ENCODE measurements at regions not wholly inside any gene's neighbourhood (a gene's known extent, or its start where the extent isn't known, plus 50 kb on each side); places are given as distances from the start of the nearest gene placed in this dataset.

DNA sequence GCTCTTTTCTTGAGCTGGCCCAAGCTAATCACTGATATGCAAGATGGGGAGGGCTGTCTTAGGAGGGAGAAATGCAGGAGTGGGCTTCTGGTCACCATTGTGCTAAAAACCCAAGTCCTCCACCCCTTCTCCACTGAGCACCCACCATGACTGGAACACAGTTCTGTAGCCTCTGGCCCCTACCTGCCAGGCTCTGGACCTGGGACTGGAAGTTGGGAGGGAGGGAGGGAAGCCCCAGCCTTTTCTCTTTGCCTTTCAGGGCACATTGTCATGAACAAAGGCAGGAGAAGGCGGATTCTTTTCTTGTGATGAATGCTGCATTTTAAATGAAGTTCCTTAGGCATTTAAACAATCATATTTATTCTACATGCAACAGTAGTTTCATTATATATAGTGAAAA lies 559.1 kb upstream of the TRPC7 start:
- no peak overlapping the region for H3K4me2 ChIP-seq
- no peak overlapping the region for H3K27ac ChIP-seq
- H3K9ac ChIP-seq = no peak overlapping the region
- H3K4me3 ChIP-seq = no peak overlapping the region
- H3K36me3 ChIP-seq = no peaks in the 10 kb centered on the region
- H3K4me1 ChIP-seq = no peaks in the 10 kb centered on the region
- no peaks in the 10 kb centered on the region for H3K27me3 ChIP-seq
- no peak for TF ChIP-seq Cebpa-rat (IDR thresholded peaks at IDR 0.05)
- peaks cover 0 to 3% (median 0%) of the 10 kb centered on the region in 11 experiments; a peak in 3 of 22 replicates for H3K9me3 ChIP-seq (replicated peaks in 1 of 11)
- H4K20me1 ChIP-seq = no peaks in the 10 kb centered on the region

DNA sequence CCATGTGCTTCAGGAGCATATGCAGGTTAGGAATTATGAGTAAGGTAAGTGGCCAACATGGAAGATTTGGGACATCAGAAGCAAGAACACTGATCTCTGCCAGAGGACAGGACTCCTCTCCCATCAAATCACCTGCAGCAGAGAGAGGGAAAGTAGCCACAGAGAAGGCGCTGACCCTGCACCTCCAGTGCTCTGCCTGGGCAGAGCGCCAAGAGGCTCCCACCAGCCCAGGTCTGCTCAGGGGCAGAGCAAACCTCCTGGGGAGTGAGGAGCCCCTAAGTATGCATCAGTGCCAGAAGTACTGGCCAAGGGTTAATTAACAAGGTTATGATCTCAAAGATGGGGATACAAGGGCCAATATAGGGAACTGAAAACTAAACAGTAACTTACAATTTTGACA lies 545.3 kb upstream of the TRPC7 start:
- no peak for TF ChIP-seq Cebpa-rat (IDR thresholded peaks at IDR 0.05)
- Histone ChIP-seq H3K9ac (no peak overlapping the region), H3K4me3 (no peak overlapping the region), H3K9me3 (replicated peaks in 1 of 11) (no peaks in the 10 kb centered on the region), H3K27ac (no peak overlapping the region), H3K36me3 (no peaks in the 10 kb centered on the region), H3K4me2 (no peak overlapping the region), H3K4me1 (peaks cover 0 to 17% (median 7%) of the 10 kb centered on the region in 10 experiments; a peak in 10 of 20 replicates), H3K27me3 (no peaks in the 10 kb centered on the region), H4K20me1 (no peaks in the 10 kb centered on the region)

- no peak for TF ChIP-seq Cebpa-rat (IDR thresholded peaks at IDR 0.05)
- H3K4me1 ChIP-seq = peaks cover 0 to 17% (median 7%) of the 10 kb centered on the region in 10 experiments; a peak in 10 of 20 replicates
- H3K9ac ChIP-seq = no peak overlapping the region
- no peaks in the 10 kb centered on the region for H3K9me3 ChIP-seq (replicated peaks in 1 of 11)
- no peaks in the 10 kb centered on the region for H4K20me1 ChIP-seq
- no peak overlapping the region for H3K4me2 ChIP-seq
- no peak overlapping the region for H3K4me3 ChIP-seq
- no peaks in the 10 kb centered on the region for H3K36me3 ChIP-seq
- no peaks in the 10 kb centered on the region for H3K27me3 ChIP-seq
- H3K27ac ChIP-seq = no peak overlapping the region
Measured at GRCh38 chr5:136909906-136910305, 544.6 kb upstream of the TRPC7 start.

DNA sequence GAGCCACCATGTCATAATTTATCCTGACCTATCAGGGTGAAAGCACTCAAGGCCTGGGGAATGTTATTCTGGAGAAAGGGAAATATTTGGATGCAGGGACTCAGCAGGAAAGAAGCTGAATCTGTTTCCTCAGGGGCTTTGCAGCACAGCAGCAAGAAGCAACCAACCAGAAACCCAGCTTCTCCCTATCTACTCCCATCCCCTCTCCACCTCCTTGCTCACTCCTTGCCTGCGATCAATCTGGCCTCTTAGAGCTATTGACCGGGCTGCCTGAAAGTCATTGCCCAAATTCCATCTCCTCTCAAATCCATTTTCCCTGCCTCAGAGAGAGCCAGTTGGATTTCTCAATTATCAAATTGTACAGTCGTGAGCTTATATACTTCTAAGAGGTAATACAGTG lies 542.0 kb upstream of the TRPC7 start:
- no peak for TF ChIP-seq Cebpa-rat (IDR thresholded peaks at IDR 0.05)
- peaks cover 0 to 4% (median 0%) of the 10 kb centered on the region in 11 experiments; a peak in 1 of 22 replicates for H3K9me3 ChIP-seq (replicated peaks in 1 of 11)
- H3K27ac ChIP-seq = no peak overlapping the region
- no peaks in the 10 kb centered on the region for H3K27me3 ChIP-seq
- no peaks in the 10 kb centered on the region for H3K36me3 ChIP-seq
- no peak overlapping the region for H3K4me2 ChIP-seq
- H3K4me3 ChIP-seq = no peak overlapping the region
- H3K9ac ChIP-seq = no peak overlapping the region
- peaks cover 0 to 17% (median 7%) of the 10 kb centered on the region in 10 experiments; a peak in 10 of 20 replicates for H3K4me1 ChIP-seq
- no peaks in the 10 kb centered on the region for H4K20me1 ChIP-seq

DNA sequence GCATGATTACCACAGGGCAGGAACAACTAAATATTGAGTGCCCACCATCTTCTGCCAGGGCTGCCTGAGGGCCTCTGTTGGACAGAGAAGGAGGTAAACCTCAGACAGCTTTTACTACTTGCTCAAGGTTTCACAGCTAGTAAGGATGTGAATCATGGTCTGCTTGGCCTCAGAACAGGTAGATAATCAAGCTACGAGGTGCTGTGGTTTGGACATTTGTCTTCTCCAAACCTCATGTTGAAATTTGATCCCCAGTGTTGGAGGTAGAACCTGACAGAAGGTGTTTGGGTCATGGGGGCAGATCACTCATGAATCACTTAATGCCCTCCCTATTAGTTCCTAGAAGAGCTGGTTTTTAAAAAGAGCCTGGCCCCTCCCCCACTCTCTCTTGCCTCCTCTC lies 541.2 kb upstream of the TRPC7 start:
- Histone ChIP-seq H3K4me3 (no peak overlapping the region), H3K27me3 (no peaks in the 10 kb centered on the region), H4K20me1 (no peaks in the 10 kb centered on the region), H3K9me3 (replicated peaks in 1 of 11) (peaks cover 0 to 4% (median 0%) of the 10 kb centered on the region in 11 experiments; a peak in 2 of 22 replicates), H3K4me2 (no peak overlapping the region), H3K27ac (no peak overlapping the region), H3K36me3 (no peaks in the 10 kb centered on the region), H3K4me1 (peaks cover 0 to 17% (median 7%) of the 10 kb centered on the region in 10 experiments; a peak in 10 of 20 replicates), H3K9ac (no peak overlapping the region)
- no peak for TF ChIP-seq Cebpa-rat (IDR thresholded peaks at IDR 0.05)

- no peak overlapping the region for H3K4me2 ChIP-seq
- TF ChIP-seq Cebpa-rat (IDR thresholded peaks at IDR 0.05) = no peak
Measured at GRCh38 chr5:136905571-136905970, 540.2 kb upstream of the TRPC7 start.

GRCh38 chr5:136894070-136894469 lies 528.7 kb upstream of the TRPC7 start:
- Histone ChIP-seq H3K4me1 (peaks cover 0 to 10% (median 0%) of the 10 kb centered on the region in 10 experiments; a peak in 2 of 20 replicates), H3K27ac (no peak overlapping the region), H3K4me2 (no peak overlapping the region), H3K4me3 (no peak overlapping the region), H3K36me3 (no peaks in the 10 kb centered on the region), H4K20me1 (no peaks in the 10 kb centered on the region), H3K9ac (no peak overlapping the region), H3K9me3 (replicated peaks in 1 of 11) (peaks cover 0 to 5% (median 0%) of the 10 kb centered on the region in 11 experiments; a peak in 1 of 22 replicates), H3K27me3 (no peaks in the 10 kb centered on the region)
- TF ChIP-seq Cebpa-rat (IDR thresholded peaks at IDR 0.05) = no peak

More at GRCh38 chr5:136905571-136905970, 540.2 kb upstream of the TRPC7 start:
- Histone ChIP-seq H3K27ac (no peak overlapping the region), H4K20me1 (no peaks in the 10 kb centered on the region), H3K27me3 (no peaks in the 10 kb centered on the region), H3K36me3 (no peaks in the 10 kb centered on the region), H3K9me3 (replicated peaks in 1 of 11) (peaks cover 0 to 6% (median 0%) of the 10 kb centered on the region in 11 experiments; a peak in 3 of 22 replicates), H3K4me3 (no peak overlapping the region), H3K9ac (no peak overlapping the region), H3K4me1 (peaks cover 0 to 17% (median 7%) of the 10 kb centered on the region in 10 experiments; a peak in 10 of 20 replicates)

DNA sequence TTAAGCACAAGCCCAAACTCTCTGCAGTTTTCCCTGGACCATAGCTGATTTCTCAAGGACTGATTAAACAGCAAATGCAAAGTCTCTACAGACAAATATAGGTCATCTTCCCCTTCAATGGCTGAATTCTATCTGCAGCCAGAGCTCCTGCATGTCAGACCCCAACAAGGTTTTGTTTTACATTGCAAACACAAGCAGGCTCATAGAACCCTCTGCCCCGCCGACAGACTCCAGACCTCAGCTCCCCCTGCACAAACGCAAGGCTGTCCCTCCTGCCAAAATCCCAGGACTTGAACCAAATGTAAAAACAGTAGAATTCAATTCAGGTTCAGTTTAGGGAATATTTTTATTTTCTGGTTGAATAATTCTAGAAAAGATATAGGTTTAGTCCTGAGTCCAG lies 526.7 kb upstream of the TRPC7 start:
- Histone ChIP-seq H3K36me3 (no peaks in the 10 kb centered on the region), H3K4me1 (peaks cover 0 to 10% (median 0%) of the 10 kb centered on the region in 10 experiments; a peak in 2 of 20 replicates), H3K4me3 (no peak overlapping the region), H3K27ac (no peak overlapping the region), H3K9ac (no peak overlapping the region), H3K27me3 (no peaks in the 10 kb centered on the region), H4K20me1 (no peaks in the 10 kb centered on the region), H3K9me3 (replicated peaks in 1 of 11) (no peaks in the 10 kb centered on the region), H3K4me2 (no peak overlapping the region)
- no peak for TF ChIP-seq Cebpa-rat (IDR thresholded peaks at IDR 0.05)

DNA sequence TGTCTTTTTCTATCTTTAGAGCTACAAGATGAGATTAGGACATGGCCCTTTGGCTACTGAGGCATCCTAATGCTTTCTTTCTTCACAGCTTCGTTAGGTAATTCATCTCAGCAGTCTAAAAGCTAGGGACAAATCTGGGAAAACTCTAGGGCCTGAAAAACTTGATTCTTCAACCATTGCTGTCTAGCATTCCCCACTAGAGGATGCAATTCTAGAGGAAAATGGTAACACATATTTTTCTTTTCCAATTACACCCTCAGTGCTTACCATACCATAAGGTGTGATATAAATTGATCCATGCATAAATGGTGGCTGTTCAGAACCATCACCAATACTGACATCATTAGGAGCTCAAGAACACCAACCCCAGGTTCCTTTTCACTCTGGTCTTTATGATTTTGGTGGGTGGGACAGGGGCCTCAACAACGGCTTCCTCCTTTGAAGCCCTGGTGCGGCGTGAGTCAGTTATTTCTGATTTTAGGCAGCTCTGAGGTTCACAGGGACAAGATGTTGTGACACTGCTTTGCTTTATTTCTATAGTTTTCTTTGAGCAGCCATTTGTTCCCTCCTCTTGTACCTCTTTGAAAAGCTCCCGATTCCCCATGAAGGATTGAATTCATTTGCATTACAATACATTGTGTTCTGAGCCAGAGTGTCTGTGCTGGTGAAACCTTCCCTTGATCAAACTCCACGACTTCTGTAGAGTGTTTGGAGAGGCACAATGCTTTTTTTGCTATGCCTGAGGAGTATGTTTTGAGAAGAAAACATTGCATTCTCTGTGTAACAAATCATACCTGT lies 526.0 kb upstream of the TRPC7 start:
- Histone ChIP-seq H3K4me3 (no peak overlapping the region), H3K27ac (no peak overlapping the region)

More for the DNA sequence above, 526.0 kb upstream of the TRPC7 start:
- no peak overlapping the region for H3K4me2 ChIP-seq
- H3K27me3 ChIP-seq = no peaks in the 10 kb centered on the region
- H3K9me3 ChIP-seq (replicated peaks in 1 of 11) = no peaks in the 10 kb centered on the region
- H3K36me3 ChIP-seq = no peaks in the 10 kb centered on the region
- H3K4me1 ChIP-seq = peaks cover 0 to 17% (median 0%) of the 10 kb centered on the region in 10 experiments; a peak in 4 of 20 replicates
- no peak for TF ChIP-seq Cebpa-rat (IDR thresholded peaks at IDR 0.05)
- no peak overlapping the region for H3K9ac ChIP-seq
- no peaks in the 10 kb centered on the region for H4K20me1 ChIP-seq

Measured in BLaER1 treated with 17β-estradiol and CSF1 and Interleukin-3, amounts not matched to agents 10 nM and 100 nM (cell line).